Brain microvascular endothelial cell (primary cell): ENCODE measurements at regions not wholly inside any gene's neighbourhood (a gene's known extent, or its start where the extent isn't known, plus 50 kb on each side); places are given as distances from the start of the nearest gene placed in this dataset.

Experiments used
- DNase-seq: peaks from one replicate; pipeline ENCODE4 v3.0.0-alpha.2; 2020
- H3K27ac ChIP-seq: fragments of 250-450 bp; sonication (Bioruptor Pico); 2 replicates; pipeline ENCODE4 v1.5.1; 2020; ENCODE audit warnings: mild to moderate bottlenecking, moderate library complexity
- H3K27me3 ChIP-seq: fragments of 250-450 bp; sonication (Bioruptor Pico); replicated peaks from 2 replicates; pipeline ENCODE4 v1.5.1; 2020; ENCODE audit warnings: mild to moderate bottlenecking
- H3K36me3 ChIP-seq: fragments of 250-450 bp; sonication (Bioruptor Pico); replicated peaks from 2 replicates; pipeline ENCODE4 v1.5.1; 2020; ENCODE audit warnings: mild to moderate bottlenecking
- H3K4me3 ChIP-seq: 2 replicates; pipeline ENCODE4 v1.5.1; 2011; ENCODE audit warnings: low read depth, mild to moderate bottlenecking, control low read depth, low read length, moderate library complexity
- in situ Hi-C: cut with HindIII; loops from 2 replicates; pipeline ENCODE4 v1.10.0; 2017; ENCODE audit warnings: low sequenced_read_pairs, low pct_ligation_motif_present
- TF ChIP-seq, protein P1 (sequence below): IDR thresholded peaks from 2 replicates; pipeline ENCODE4 v1.5.1; 2011; ENCODE audit warnings: low read depth, mild to moderate bottlenecking, moderate library complexity, low read length, control low read depth, inconsistent platforms; ENCODE audit errors: missing control alignments

DNA sequence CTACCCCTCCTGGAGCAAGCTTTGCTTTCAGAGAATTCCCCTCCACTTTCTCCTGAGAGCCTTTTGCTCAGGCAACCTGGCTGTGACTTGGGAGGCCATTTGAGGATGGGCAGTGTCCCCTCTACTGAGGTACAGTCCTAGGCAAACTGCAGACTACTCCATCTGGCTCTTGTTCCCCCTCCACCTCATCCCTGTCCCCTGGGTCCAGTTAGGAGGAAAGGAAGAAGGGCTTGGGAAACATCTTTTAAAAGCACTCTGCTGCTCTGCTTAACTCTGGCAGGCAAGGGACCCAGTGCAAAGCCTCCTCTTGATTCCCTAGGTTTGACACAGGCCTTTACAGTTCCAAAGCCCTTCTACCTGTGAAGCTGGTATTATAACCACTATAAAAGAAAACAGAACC, 108.2 kb downstream of the NAV1 start:
- TF ChIP-seq, protein P1, sequence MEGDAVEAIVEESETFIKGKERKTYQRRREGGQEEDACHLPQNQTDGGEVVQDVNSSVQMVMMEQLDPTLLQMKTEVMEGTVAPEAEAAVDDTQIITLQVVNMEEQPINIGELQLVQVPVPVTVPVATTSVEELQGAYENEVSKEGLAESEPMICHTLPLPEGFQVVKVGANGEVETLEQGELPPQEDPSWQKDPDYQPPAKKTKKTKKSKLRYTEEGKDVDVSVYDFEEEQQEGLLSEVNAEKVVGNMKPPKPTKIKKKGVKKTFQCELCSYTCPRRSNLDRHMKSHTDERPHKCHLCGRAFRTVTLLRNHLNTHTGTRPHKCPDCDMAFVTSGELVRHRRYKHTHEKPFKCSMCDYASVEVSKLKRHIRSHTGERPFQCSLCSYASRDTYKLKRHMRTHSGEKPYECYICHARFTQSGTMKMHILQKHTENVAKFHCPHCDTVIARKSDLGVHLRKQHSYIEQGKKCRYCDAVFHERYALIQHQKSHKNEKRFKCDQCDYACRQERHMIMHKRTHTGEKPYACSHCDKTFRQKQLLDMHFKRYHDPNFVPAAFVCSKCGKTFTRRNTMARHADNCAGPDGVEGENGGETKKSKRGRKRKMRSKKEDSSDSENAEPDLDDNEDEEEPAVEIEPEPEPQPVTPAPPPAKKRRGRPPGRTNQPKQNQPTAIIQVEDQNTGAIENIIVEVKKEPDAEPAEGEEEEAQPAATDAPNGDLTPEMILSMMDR: no peak
- Histone ChIP-seq H3K4me3 (peak overlapping the region; percentile 88), H3K36me3 (peaks cover 18% of the 10 kb centered on the region), H3K27me3 (no peaks in the 10 kb centered on the region), H3K27ac (no peak overlapping the region)
- DNase-seq: no peak
- in situ Hi-C loops: no loop called here

DNA sequence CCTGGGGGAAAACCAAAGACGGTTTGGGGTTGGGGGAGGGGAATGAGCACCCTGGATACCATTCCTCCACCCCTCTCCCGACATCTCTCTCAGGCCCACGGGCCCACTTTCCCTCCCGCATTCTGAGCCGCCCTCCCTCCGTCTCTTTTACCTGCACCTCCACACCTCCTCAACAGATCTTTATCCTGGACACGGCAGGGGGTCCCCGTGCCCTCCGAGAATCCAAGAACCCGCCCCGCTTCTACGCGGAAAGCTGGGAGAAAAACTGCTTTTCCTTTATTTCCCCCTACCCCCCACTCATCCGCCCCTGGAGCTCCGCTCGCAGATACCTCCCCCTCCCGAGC, 108.8 kb downstream of the NAV1 start:
- TF ChIP-seq, protein P1: no peak
- no peak for DNase-seq
- Histone ChIP-seq H3K36me3 (peaks cover 22% of the 10 kb centered on the region), H3K27me3 (no peaks in the 10 kb centered on the region), H3K4me3 (peak overlapping the region; percentile 88), H3K27ac (peak overlapping the region; percentile 60)
- in situ Hi-C loops: no loop called here

DNA sequence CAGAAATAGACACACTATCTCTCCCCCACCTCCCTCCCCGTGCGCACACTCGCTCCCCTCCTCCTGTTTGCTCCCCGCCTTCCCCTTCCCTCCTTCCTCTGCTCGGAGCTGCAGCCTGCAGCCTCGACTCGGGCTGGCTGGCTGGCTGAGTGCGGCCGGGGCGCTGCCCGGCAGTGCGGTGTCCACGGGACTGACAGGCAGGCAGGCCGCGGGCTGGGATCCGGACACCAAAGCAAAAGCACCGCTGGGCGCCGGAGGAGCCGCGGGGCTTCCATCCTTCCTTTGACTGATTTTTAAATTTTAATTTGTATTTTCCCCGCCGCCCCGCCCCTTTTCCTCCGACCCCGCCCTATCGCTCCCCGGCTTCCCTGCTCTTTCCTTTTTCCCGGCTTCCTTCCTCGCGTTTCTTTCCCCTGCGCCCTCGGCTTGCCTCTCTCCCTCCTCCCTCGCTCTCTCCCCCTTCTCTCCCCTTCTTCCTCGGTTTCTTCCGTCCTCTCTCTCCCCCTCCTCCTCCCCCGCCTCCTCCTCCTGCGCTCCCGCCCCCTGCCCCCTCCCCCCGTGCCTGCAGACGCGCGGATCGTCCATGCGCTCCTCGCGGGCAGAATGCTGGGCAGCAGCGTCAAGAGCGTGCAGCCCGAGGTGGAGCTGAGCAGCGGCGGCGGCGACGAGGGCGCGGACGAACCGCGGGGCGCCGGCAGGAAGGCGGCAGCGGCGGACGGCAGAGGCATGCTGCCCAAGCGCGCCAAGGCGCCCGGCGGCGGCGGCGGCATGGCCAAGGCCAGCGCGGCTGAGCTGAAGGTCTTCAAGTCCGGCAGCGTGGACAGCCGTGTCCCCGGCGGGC, 109.4 kb downstream of the NAV1 start:
- peak; percentile 58 for DNase-seq
- in situ Hi-C loops: no loop called here
- Histone ChIP-seq H3K4me3 (peak overlapping the region; percentile 88), H3K27me3 (no peaks in the 10 kb centered on the region), H3K27ac (peak overlapping the region; percentile 60), H3K36me3 (peaks cover 21% of the 10 kb centered on the region)
- TF ChIP-seq, protein P1: no peak

DNA sequence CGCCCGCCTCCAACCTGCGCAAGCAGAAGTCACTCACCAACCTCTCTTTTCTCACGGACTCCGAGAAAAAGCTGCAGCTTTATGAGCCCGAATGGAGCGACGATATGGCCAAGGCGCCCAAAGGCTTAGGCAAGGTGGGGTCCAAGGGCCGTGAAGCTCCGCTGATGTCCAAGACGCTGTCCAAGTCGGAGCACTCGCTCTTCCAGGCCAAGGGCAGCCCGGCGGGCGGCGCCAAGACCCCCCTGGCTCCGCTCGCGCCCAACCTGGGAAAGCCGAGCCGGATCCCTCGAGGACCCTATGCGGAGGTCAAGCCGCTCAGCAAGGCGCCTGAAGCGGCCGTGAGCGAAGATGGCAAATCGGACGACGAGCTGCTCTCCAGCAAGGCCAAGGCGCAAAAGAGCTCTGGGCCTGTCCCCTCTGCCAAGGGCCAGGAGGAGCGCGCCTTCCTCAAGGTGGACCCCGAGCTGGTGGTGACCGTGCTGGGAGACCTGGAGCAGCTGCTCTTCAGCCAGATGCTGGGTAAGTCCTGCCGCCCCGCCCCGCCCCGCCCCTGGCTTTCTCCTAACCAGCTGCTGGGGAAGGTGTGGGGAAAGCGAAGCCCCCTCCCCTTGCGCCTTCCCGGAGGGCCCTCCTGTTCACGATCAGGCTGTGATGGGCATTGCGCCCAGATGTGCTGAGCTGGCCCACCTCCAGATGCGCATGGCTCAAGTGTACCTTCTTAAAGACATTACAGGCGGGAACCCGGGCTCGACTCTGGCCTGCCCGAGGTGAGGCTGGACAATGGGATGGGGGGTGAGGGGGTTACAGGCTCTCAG, 110.2 kb downstream of the NAV1 start:
- no peak for DNase-seq
- in situ Hi-C loops: no loop called here
- TF ChIP-seq, protein P1: no peak
- Histone ChIP-seq H3K27me3 (no peaks in the 10 kb centered on the region), H3K36me3 (peaks cover 21% of the 10 kb centered on the region), H3K27ac (peak overlapping the region; percentile 13), H3K4me3 (peak overlapping the region; percentile 88)

DNA sequence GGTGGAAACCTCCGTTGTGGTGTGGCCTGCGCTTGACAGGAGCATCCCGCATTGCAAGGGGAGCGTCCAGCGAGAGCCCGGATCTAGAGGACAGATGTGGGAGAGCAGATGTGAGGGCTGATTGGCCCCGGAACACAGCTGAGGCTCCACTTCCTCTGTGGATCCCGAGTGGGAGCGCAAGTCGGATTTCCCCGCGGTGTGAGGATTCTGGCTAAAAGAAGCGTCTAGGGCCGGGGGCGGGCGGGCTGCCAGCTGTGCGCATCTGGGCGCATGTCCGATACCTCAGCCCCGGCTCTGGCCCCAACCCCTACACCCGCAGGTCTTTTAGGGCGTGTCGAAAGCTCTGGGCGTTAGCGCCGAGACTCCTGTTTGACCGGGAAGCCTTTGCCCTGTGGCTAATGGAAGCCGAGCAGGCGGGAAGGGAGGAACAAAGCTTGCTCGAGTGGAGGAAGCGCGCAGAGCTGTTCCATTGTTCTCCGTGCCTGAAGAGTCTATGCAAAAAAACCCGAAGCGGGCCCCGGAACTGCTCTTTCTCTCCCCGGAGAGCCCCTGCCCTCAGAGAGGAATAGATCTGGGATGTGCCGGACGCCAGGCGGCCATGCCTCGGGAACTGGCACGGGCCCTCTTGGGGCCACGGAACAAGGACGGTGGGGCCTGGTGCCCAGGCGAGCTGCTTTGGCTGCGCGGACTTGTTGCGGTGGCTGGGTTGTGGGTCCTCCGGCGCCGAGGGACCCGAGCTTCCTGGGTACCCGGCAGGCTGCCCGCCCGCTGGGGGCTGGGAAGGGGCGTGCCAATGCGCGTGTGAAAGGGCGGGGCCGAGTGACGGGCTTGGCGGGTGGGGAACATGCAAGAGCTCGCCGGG, 111.1 kb downstream of the NAV1 start:
- TF ChIP-seq, protein P1: peak; percentile 27
- Histone ChIP-seq H3K4me3 (peak overlapping the region; percentile 88), H3K36me3 (peaks cover 14% of the 10 kb centered on the region), H3K27ac (peak overlapping the region; percentile 13), H3K27me3 (no peaks in the 10 kb centered on the region)
- in situ Hi-C loops: no loop called here
- DNase-seq: peak; percentile 65
